ENCODE measurements at regions not wholly inside any gene's neighbourhood (a gene's known extent, or its start where the extent isn't known, plus 50 kb on each side); places are given as distances from the start of the nearest gene placed in this dataset.

GRCh38 chr5:111859031-111859430 is 102.0 kb upstream of the NREP start:
- Mint-ChIP-seq H3K9me3 (no peaks in the 10 kb centered on the region), H3K4me1 (peaks cover under 1% of the 10 kb centered on the region), H3K27ac (no peak overlapping the region), H3K36me3 (ENCODE audit: low read depth) (no peaks in the 10 kb centered on the region), H3K4me3 (no peak overlapping the region), H3K27me3 (peaks cover 6% of the 10 kb centered on the region)
- ChIA-PET CTCF (no interaction called here), POLR2A (interaction anchor here (0.5 kb wide), 1 partner anchor 457 kb away, joined by 4 read pairs; no protein-coding TSS in a partner anchor)
- no peak for DNase-seq

GRCh38 chr5:111857623-111858022 is 100.6 kb upstream of the NREP start:
- Mint-ChIP-seq H3K27ac (no peak overlapping the region), H3K36me3 (ENCODE audit: low read depth) (no peaks in the 10 kb centered on the region), H3K9me3 (no peaks in the 10 kb centered on the region), H3K27me3 (peaks cover 8% of the 10 kb centered on the region), H3K4me3 (no peak overlapping the region), H3K4me1 (peaks cover 4% of the 10 kb centered on the region)
- ChIA-PET POLR2A (no interaction called here), CTCF (no interaction called here)
- no peak for DNase-seq

- Mint-ChIP-seq H3K36me3 (ENCODE audit: low read depth) (no peaks in the 10 kb centered on the region), H3K27me3 (peaks cover 8% of the 10 kb centered on the region), H3K9me3 (no peaks in the 10 kb centered on the region), H3K4me3 (no peak overlapping the region), H3K4me1 (peaks cover 4% of the 10 kb centered on the region), H3K27ac (no peak overlapping the region)
- CTCF ChIA-PET, result interaction anchor here (0.7 kb wide), 1 partner anchor 10 kb away, joined by 3 read pairs; no protein-coding TSS in a partner anchor
- POLR2A ChIA-PET, result no interaction called here
- no peak for DNase-seq
Measured at GRCh38 chr5:111856876-111857466, 100.0 kb upstream of the NREP start.

GRCh38 chr5:111855356-111855755 is 98.4 kb upstream of the NREP start:
- Mint-ChIP-seq H3K9me3 (no peaks in the 10 kb centered on the region), H3K27ac (no peak overlapping the region), H3K4me3 (no peak overlapping the region), H3K36me3 (ENCODE audit: low read depth) (no peaks in the 10 kb centered on the region), H3K27me3 (peaks cover 8% of the 10 kb centered on the region), H3K4me1 (peaks cover 4% of the 10 kb centered on the region)
- CTCF ChIA-PET, result interaction anchor here (0.9 kb wide), 1 partner anchor 9 kb away, joined by 3 read pairs; no protein-coding TSS in a partner anchor
- POLR2A ChIA-PET, result no interaction called here
- no peak for DNase-seq

- ChIA-PET POLR2A (no interaction called here), CTCF (no interaction called here)
- Mint-ChIP-seq H3K27ac (no peak overlapping the region), H3K9me3 (no peaks in the 10 kb centered on the region), H3K27me3 (peaks cover 6% of the 10 kb centered on the region), H3K36me3 (ENCODE audit: low read depth) (no peaks in the 10 kb centered on the region), H3K4me3 (no peak overlapping the region), H3K4me1 (peaks cover 4% of the 10 kb centered on the region)
- no peak for DNase-seq
Measured at GRCh38 chr5:111854186-111854585, 97.2 kb upstream of the NREP start.

- peaks cover 4% of the 10 kb centered on the region for H3K4me1 Mint-ChIP-seq
- no peaks in the 10 kb centered on the region for H3K36me3 Mint-ChIP-seq (ENCODE audit: low read depth)
- DNase-seq, result no peak
- peaks cover 2% of the 10 kb centered on the region for H3K27me3 Mint-ChIP-seq
- H3K9me3 Mint-ChIP-seq, result no peaks in the 10 kb centered on the region
- H3K27ac Mint-ChIP-seq, result no peak overlapping the region
- ChIA-PET CTCF (no interaction called here), POLR2A (no interaction called here)
- H3K4me3 Mint-ChIP-seq, result no peak overlapping the region
Measured at GRCh38 chr5:111853748-111854147, 96.8 kb upstream of the NREP start.

GRCh38 chr5:111851631-111852548 is 94.9 kb upstream of the NREP start:
- no peak overlapping the region for H3K4me3 Mint-ChIP-seq
- H3K4me1 Mint-ChIP-seq, result peaks cover 4% of the 10 kb centered on the region
- peaks cover 2% of the 10 kb centered on the region for H3K27me3 Mint-ChIP-seq
- no peak overlapping the region for H3K27ac Mint-ChIP-seq
- POLR2A ChIA-PET, result no interaction called here
- DNase-seq, result no peak
- H3K36me3 Mint-ChIP-seq (ENCODE audit: low read depth), result no peaks in the 10 kb centered on the region
- H3K9me3 Mint-ChIP-seq, result no peaks in the 10 kb centered on the region
- CTCF ChIA-PET, result interaction anchor here (0.6 to 0.9 kb wide), 2 partner anchors 20 to 393 kb away, joined by 3 to 4 read pairs; no protein-coding TSS in a partner anchor

- no peak overlapping the region for H3K27ac Mint-ChIP-seq
- no peaks in the 10 kb centered on the region for H3K4me1 Mint-ChIP-seq
- CTCF ChIA-PET, result no interaction called here
- POLR2A ChIA-PET, result no interaction called here
- H3K36me3 Mint-ChIP-seq (ENCODE audit: low read depth), result no peaks in the 10 kb centered on the region
- H3K4me3 Mint-ChIP-seq, result no peak overlapping the region
- DNase-seq, result no peak
- no peaks in the 10 kb centered on the region for H3K9me3 Mint-ChIP-seq
- H3K27me3 Mint-ChIP-seq, result peaks cover 4% of the 10 kb centered on the region
Measured at GRCh38 chr5:111848476-111848875, 91.5 kb upstream of the NREP start.

- H3K36me3 Mint-ChIP-seq (ENCODE audit: low read depth), result no peaks in the 10 kb centered on the region
- CTCF ChIA-PET, result interaction anchor here (0.6 to 0.7 kb wide), 2 partner anchors 9 to 103 kb away, joined by 3 read pairs; no protein-coding TSS in a partner anchor
- no peaks in the 10 kb centered on the region for H3K4me1 Mint-ChIP-seq
- no peaks in the 10 kb centered on the region for H3K9me3 Mint-ChIP-seq
- no peak for DNase-seq
- H3K27me3 Mint-ChIP-seq, result peaks cover 6% of the 10 kb centered on the region
- no peak overlapping the region for H3K27ac Mint-ChIP-seq
- POLR2A ChIA-PET, result no interaction called here
- no peak overlapping the region for H3K4me3 Mint-ChIP-seq
Measured at GRCh38 chr5:111847052-111847925, 90.3 kb upstream of the NREP start.

GRCh38 chr5:111840036-111840674 is 83.2 kb upstream of the NREP start:
- POLR2A ChIA-PET, result no interaction called here
- CTCF ChIA-PET, result interaction anchor here (1.0 kb wide), 1 partner anchor 309 kb away, joined by 4 read pairs; no protein-coding TSS in a partner anchor
- Mint-ChIP-seq H3K27ac (no peak overlapping the region), H3K4me1 (no peaks in the 10 kb centered on the region), H3K9me3 (no peaks in the 10 kb centered on the region), H3K4me3 (no peak overlapping the region), H3K36me3 (ENCODE audit: low read depth) (no peaks in the 10 kb centered on the region), H3K27me3 (peaks cover 14% of the 10 kb centered on the region)
- no peak for DNase-seq

- Mint-ChIP-seq H3K4me3 (no peak overlapping the region), H3K36me3 (ENCODE audit: low read depth) (no peaks in the 10 kb centered on the region), H3K9me3 (no peaks in the 10 kb centered on the region), H3K4me1 (no peaks in the 10 kb centered on the region), H3K27me3 (peaks cover 14% of the 10 kb centered on the region), H3K27ac (no peak overlapping the region)
- CTCF ChIA-PET, result interaction anchor here (1.0 kb wide), 1 partner anchor 308 kb away, joined by 4 read pairs; no protein-coding TSS in a partner anchor
- no peak for DNase-seq
- POLR2A ChIA-PET, result no interaction called here
Measured at GRCh38 chr5:111839438-111839837, 82.4 kb upstream of the NREP start.

- Mint-ChIP-seq H3K27ac (no peak overlapping the region), H3K4me3 (no peak overlapping the region), H3K4me1 (no peaks in the 10 kb centered on the region), H3K27me3 (peaks cover 8% of the 10 kb centered on the region), H3K9me3 (no peaks in the 10 kb centered on the region), H3K36me3 (ENCODE audit: low read depth) (no peaks in the 10 kb centered on the region)
- DNase-seq, result no peak
- CTCF ChIA-PET, result interaction anchor here (0.6 kb wide), 1 partner anchor 938 kb away, joined by 3 read pairs; no protein-coding TSS in a partner anchor
- POLR2A ChIA-PET, result no interaction called here
Measured at GRCh38 chr5:111836426-111836825, 79.4 kb upstream of the NREP start.
